H1 (cell line): ENCODE measurements at regions not wholly inside any gene's neighbourhood (a gene's known extent, or its start where the extent isn't known, plus 50 kb on each side); places are given as distances from the start of the nearest gene placed in this dataset.

Source experiments
- SIX5 ChIP-seq: IDR thresholded peaks from 2 replicates; pipeline ENCODE4 v1.6.1; 2011; ENCODE audit warnings: mild to moderate bottlenecking, low read depth, low read length
- TF ChIP-seq, protein P1 (sequence below): IDR thresholded peaks from 2 replicates; pipeline ENCODE4 v1.6.1; 2011; ENCODE audit warnings: low read length, improper control_type of control experiment
- TF ChIP-seq, protein P2 (sequence below): IDR thresholded peaks from 2 replicates; pipeline ENCODE4 v1.6.1; 2012; ENCODE audit warnings: low read length, inconsistent platforms

DNA sequence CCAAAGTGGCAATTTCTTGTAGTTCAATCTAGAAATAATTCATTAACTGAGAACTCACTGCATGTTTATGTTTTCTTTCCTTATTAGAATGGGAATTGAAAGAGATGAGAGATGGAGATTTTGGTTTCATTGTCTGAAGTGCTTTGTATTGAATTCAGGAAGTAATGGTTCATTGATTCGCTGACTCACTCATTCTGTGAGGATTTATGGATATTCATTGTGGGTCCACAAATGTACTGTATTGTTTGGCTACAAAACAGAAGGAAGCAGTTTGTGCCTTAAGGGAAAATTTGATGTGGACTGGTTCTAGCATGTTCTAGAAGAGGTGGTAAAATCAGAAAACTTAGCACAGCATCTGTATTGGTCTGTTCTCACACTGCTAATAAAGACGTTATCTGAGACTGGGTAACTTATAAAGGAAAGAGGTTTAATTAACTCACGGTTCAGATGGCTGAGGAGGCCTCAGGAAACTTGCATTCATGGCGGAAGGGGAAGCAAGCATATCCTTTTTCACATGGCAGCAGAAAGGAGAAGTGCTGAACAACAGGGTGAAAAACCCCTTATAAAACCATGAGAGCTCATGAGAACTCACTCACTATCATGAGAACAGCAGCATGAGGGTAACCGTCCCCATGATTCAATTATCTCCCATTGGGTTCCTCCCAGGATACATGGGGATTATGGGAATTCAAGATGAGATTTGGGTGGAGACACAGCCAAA lies 132.3 kb upstream of the VCX3A start (continued):
- TF ChIP-seq, protein P1, sequence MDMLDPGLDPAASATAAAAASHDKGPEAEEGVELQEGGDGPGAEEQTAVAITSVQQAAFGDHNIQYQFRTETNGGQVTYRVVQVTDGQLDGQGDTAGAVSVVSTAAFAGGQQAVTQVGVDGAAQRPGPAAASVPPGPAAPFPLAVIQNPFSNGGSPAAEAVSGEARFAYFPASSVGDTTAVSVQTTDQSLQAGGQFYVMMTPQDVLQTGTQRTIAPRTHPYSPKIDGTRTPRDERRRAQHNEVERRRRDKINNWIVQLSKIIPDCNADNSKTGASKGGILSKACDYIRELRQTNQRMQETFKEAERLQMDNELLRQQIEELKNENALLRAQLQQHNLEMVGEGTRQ = no peak
- TF ChIP-seq, protein P2, sequence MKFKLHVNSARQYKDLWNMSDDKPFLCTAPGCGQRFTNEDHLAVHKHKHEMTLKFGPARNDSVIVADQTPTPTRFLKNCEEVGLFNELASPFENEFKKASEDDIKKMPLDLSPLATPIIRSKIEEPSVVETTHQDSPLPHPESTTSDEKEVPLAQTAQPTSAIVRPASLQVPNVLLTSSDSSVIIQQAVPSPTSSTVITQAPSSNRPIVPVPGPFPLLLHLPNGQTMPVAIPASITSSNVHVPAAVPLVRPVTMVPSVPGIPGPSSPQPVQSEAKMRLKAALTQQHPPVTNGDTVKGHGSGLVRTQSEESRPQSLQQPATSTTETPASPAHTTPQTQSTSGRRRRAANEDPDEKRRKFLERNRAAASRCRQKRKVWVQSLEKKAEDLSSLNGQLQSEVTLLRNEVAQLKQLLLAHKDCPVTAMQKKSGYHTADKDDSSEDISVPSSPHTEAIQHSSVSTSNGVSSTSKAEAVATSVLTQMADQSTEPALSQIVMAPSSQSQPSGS = no peak
- TF ChIP-seq SIX5 = no peak
